Fibroblast of villous mesenchyme (primary cell): ENCODE measurements at regions not wholly inside any gene's neighbourhood (a gene's known extent, or its start where the extent isn't known, plus 50 kb on each side); places are given as distances from the start of the nearest gene placed in this dataset.

ENCODE experiments used
- DNase-seq: peaks from one replicate; pipeline ENCODE4 v3.0.0-alpha.2; 2010; ENCODE audit warnings: low read depth
- H3K4me3 ChIP-seq: 2 replicates; pipeline ENCODE4 v1.5.1; 2011; ENCODE audit warnings: low read depth, mild to moderate bottlenecking, low read length
- TF ChIP-seq, protein P1 (sequence below): IDR thresholded peaks from 2 replicates; pipeline ENCODE4 v1.5.1; 2012; ENCODE audit warnings: low read depth, mild to moderate bottlenecking, low read length; ENCODE audit not compliant: insufficient read depth

DNA sequence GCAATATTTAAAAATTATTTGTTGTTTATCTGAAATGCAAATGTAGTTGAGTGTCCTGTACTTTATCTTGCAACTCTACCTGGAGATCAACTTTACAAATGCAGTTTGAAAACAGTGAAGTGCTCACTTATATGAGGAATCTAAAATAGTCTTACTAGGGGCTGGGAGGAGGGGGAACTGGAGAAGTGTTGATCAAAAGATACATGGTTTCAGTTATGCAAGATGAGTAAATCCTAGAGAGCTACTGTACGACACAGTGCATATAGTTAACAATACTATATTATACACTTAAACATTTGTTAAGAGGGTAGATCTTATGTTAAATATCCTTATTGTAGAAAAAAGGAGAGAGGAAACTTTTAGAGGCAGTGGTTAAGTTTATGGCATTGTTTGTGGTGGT, 241.9 kb downstream of the BCL11A start:
- DNase-seq: no peak
- TF ChIP-seq, protein P1, sequence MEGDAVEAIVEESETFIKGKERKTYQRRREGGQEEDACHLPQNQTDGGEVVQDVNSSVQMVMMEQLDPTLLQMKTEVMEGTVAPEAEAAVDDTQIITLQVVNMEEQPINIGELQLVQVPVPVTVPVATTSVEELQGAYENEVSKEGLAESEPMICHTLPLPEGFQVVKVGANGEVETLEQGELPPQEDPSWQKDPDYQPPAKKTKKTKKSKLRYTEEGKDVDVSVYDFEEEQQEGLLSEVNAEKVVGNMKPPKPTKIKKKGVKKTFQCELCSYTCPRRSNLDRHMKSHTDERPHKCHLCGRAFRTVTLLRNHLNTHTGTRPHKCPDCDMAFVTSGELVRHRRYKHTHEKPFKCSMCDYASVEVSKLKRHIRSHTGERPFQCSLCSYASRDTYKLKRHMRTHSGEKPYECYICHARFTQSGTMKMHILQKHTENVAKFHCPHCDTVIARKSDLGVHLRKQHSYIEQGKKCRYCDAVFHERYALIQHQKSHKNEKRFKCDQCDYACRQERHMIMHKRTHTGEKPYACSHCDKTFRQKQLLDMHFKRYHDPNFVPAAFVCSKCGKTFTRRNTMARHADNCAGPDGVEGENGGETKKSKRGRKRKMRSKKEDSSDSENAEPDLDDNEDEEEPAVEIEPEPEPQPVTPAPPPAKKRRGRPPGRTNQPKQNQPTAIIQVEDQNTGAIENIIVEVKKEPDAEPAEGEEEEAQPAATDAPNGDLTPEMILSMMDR: no peak
- no peak overlapping the region for H3K4me3 ChIP-seq

DNA sequence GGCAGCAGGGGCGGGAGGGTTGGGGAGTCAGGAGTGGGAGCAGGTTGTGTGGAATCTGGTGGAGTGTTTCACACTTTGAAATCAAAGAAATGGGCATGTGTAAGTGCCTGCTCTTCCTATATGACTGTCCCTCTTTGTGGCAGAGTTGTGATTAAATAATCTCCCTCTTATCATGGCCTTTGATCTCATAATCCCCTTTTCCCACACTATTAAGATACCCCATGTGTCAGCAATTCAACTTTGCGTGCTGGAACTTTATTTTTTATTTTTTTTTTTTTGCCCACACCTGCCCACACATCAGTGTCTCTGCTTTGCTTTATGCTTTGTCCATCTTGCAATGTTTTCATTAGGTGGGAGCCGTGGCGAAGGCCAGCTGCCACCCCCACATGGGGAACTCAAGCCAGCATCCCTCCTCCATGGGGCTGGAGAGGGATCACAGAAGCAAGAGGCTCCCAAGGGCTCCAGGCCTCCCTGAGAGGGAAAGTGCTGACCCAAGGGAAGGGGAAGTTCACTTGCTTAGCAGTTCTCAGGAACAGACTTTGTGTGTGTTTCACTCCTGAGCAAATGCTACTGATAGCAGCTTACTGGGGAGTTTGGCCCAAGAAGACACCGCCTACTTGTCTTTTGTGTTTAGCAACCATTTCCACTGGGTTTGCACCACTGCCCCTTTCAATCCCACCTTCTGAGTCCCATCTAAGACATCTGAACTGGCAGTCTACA, 243.4 kb downstream of the BCL11A start:
- DNase-seq: no peak
- no peak overlapping the region for H3K4me3 ChIP-seq
- TF ChIP-seq, protein P1: no peak

DNA sequence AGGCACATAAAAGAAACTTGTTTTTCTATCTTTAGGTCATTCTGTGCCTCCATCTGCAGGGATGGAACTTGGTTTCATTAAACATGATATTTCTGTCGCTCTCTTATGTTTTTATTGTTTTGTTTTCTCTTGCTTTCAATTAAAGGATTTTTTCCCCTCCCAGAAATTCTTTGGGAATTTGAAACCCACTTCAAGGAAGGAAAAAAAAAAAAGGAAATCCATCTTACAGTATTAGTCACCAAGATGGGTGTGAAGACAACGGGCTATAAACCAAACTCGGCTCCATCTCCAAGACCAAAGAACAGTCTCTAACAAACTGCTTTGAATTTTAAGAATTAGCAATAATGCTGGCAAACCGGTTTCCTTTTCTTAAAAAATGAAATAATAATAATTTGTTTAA, 244.1 kb downstream of the BCL11A start:
- DNase-seq: no peak
- TF ChIP-seq, protein P1: no peak
- H3K4me3 ChIP-seq: no peak overlapping the region

DNA sequence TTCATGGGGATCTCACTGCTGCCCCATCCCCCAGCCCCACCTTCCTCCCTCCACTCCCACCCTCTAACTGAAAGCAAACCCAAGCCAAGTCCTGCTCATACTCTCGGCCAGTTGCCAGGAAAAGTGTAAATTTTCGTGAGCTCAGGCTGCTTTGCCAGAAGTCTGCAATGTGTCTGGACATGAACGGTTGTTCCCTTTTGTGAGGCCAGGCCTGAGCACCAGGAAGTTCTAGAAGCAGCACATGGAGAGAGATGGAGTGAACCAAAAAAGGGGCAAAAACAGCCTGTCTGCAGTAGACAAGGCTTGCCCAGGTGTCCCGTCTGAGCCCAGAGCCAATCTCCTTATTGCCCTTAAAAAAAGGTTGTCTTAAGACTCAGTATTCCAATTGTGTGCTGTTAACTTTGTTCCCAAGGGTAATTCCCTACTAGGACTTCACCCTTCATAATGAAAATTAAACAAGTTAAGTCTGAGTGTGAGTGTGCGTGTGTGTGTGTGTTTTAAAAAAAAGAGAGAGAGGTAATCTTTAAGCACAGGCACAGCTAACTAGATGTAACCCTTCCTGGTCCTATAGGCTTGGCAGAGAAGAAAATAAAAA, 247.1 kb downstream of the BCL11A start:
- TF ChIP-seq, protein P1: no peak
- DNase-seq: no peak
- no peak overlapping the region for H3K4me3 ChIP-seq

DNA sequence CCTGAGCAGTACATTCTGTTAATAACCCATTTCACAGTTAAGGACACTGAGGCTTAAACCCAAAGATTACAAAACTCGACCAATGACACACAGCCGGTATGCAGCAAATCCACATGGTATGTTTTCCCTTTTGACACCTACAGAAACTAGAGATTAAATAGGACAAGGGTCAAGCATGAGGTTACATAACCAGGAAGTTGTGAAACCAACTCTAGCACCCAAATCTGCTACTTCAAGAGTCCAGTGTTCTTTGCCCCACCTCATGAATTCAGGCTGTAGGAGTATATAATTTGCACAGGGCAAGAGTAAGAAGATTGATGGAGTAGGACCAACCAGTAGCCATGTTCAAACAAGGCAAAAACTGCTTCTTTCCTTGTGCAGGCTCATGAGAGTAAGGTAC, 249.8 kb downstream of the BCL11A start:
- TF ChIP-seq, protein P1: no peak
- DNase-seq: no peak
- H3K4me3 ChIP-seq: no peak overlapping the region

GRCh38 chr2:60302377-60303126, 250.9 kb downstream of the BCL11A start:
- TF ChIP-seq, protein P1: no peak
- no peak overlapping the region for H3K4me3 ChIP-seq
- no peak for DNase-seq
